ENCODE measurements at regions not wholly inside any gene's neighbourhood (a gene's known extent, or its start where the extent isn't known, plus 50 kb on each side); places are given as distances from the start of the nearest gene placed in this dataset.
A peak's percentile ranks its signal among the peaks of the same experiment; 100 is the strongest.

DNA sequence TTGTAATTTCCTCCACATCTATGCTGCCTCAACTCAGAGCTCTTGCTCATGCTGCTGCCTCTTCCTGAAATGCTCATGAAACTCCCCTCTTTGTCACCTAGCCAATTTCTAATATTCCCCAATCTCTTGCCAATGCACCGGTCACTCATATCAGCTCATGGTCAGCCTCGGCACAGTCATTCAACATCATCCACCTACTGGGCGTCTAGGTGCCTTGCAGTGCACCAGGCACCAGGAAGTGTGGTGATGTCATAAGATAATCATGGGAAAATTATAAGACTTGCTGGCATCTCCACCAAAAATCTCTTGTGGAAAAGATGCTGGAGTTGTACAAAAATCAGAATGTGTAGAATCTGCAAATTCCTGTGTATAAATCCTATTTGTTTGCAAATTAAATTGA, 52.6 kb upstream of the RAB27B start:
- H3K27me3 ChIP-seq (ENCODE audit: control insufficient read depth, insufficient read depth, low read length) = no peaks in the 10 kb centered on the region
- H3K4me1 ChIP-seq (ENCODE audit: control insufficient read depth, insufficient read depth, low read length) = peaks cover 9% of the 10 kb centered on the region
- TF ChIP-seq CTCF (IDR thresholded peaks at IDR 0.05) (peak; percentile 26; the same call in 1 of the 2 replicates), TCF7L2 (IDR thresholded peaks at IDR 0.05; ENCODE audit: low read depth, low read length) (no peak)
- intact Hi-C loops (cut with micrococcal nuclease; ENCODE audit: unreplicated experiment) (no loop called here), in situ Hi-C loops (cut with HindIII; ENCODE audit: low pct_unique_long_range_greater_than_20kb, low sequenced_read_pairs) (no loop called here)
- no peak for DNase-seq (ENCODE audit: low read depth, low spot score)
- H3K36me3 ChIP-seq (ENCODE audit: control insufficient read depth, insufficient read depth, low read length) = no peaks in the 10 kb centered on the region
- ChIA-PET CTCF (no interaction called here), POLR2A (no interaction called here)
- ATAC-seq = peak; percentile 84
- H3K4me3 ChIP-seq (ENCODE audit: low read depth in 2 of 2, low read length in 2 of 2) = no peak overlapping the region
- no TSS peak for BruUV-seq (replicated peaks)
- no peaks in the 10 kb centered on the region for H3K9me3 ChIP-seq (ENCODE audit: control insufficient read depth, insufficient read depth, low read depth, low read length)
- peak overlapping the region; percentile 51; the same call in 1 of the 2 replicates for H3K27ac ChIP-seq (ENCODE audit: low read length)

- H3K4me3 ChIP-seq (ENCODE audit: low read depth in 2 of 2, low read length in 2 of 2) = no peak overlapping the region
- BruUV-seq (replicated peaks) = no TSS peak
- TF ChIP-seq CTCF (IDR thresholded peaks at IDR 0.05) (no peak), REST (IDR thresholded peaks at IDR 0.05; ENCODE audit: insufficient read depth in 1 of 2, low read depth in 2 of 2, low read length in 1 of 2) (no peak), TCF7L2 (IDR thresholded peaks at IDR 0.05; ENCODE audit: low read depth, low read length) (no peak), POLR2AphosphoS5 (IDR thresholded peaks at IDR 0.05; ENCODE audit: low read depth, low read length) (no peak), SIN3A (IDR thresholded peaks at IDR 0.05; ENCODE audit: borderline replicate concordance, insufficient read depth, low read depth, low read length) (no peak)
- in situ Hi-C loops (cut with HindIII; ENCODE audit: low pct_unique_long_range_greater_than_20kb, low sequenced_read_pairs) (no loop called here), intact Hi-C loops (cut with micrococcal nuclease; ENCODE audit: unreplicated experiment) (no loop called here)
- ATAC-seq = peak; percentile 97
- H3K36me3 ChIP-seq (ENCODE audit: control insufficient read depth, insufficient read depth, low read length) = no peaks in the 10 kb centered on the region
- ChIA-PET CTCF (no interaction called here), POLR2A (no interaction called here)
- H3K9me3 ChIP-seq (ENCODE audit: control insufficient read depth, insufficient read depth, low read depth, low read length) = no peaks in the 10 kb centered on the region
- H3K27ac ChIP-seq (ENCODE audit: low read length) = peak overlapping the region; percentile 39
- peak; percentile 89 for DNase-seq (ENCODE audit: low read depth, low spot score)
- H3K27me3 ChIP-seq (ENCODE audit: control insufficient read depth, insufficient read depth, low read length) = no peaks in the 10 kb centered on the region
- peaks cover 9% of the 10 kb centered on the region for H3K4me1 ChIP-seq (ENCODE audit: control insufficient read depth, insufficient read depth, low read length)
Observed at GRCh38 chr18:54776282-54776977, 51.8 kb upstream of the RAB27B start.
